H1 (cell line): ENCODE measurements at regions not wholly inside any gene's neighbourhood (a gene's known extent, or its start where the extent isn't known, plus 50 kb on each side); places are given as distances from the start of the nearest gene placed in this dataset.

Source experiments
- BRCA1 ChIP-seq: IDR thresholded peaks from 2 replicates; pipeline ENCODE4 v1.6.1; 2012; ENCODE audit warnings: low read depth, low read length, improper control_type of control experiment
- CHD1 ChIP-seq: IDR thresholded peaks from 2 replicates; pipeline ENCODE4 v1.6.1; 2012; ENCODE audit warnings: low read depth, low read length, improper control_type of control experiment
- EP300 ChIP-seq, 2 experiments: IDR thresholded peaks; 1 replicate in 1 of 2; 2 replicates in 1 of 2; pipeline ENCODE4 v1.6.1; 2011 to 2012; ENCODE audit warnings: low read depth in 2 of 2, low read length in 2 of 2, mild to moderate bottlenecking in 2 of 2, borderline replicate concordance in 1 of 2, inconsistent platforms in 1 of 2, moderate library complexity in 1 of 2
- FOSL1 ChIP-seq: IDR thresholded peaks from 2 replicates; pipeline ENCODE4 v1.6.1; 2011; ENCODE audit warnings: mild to moderate bottlenecking, low read depth, low read length, moderate library complexity; ENCODE audit not compliant: insufficient read depth
- RFX5 ChIP-seq: IDR thresholded peaks from 2 replicates; pipeline ENCODE4 v1.6.1; 2011; ENCODE audit warnings: low read depth, low read length, improper control_type of control experiment, borderline replicate concordance
- SIN3A ChIP-seq, 2 experiments: IDR thresholded peaks in 1 of 2; conservative IDR thresholded peaks in 1 of 2; 2 replicates each; pipeline ENCODE4 v1.6.1; 2011 to 2012; ENCODE audit warnings: low read length in 2 of 2, improper control_type of control experiment in 1 of 2, low read depth in 1 of 2, mild to moderate bottlenecking in 1 of 2
- TAF1 ChIP-seq: IDR thresholded peaks from 2 replicates; pipeline ENCODE4 v1.6.1; 2011; ENCODE audit warnings: mild to moderate bottlenecking, low read depth, low read length
- TF ChIP-seq, protein P1 (sequence below): fragments of 300-600 bp; sonication (generic); IDR thresholded peaks from 2 replicates; pipeline ENCODE4 v1.7.1; 2012; ENCODE audit warnings: low read length, moderate library complexity, mild to moderate bottlenecking, inconsistent platforms; ENCODE audit not compliant: insufficient replicate concordance

- TF ChIP-seq, protein P1, sequence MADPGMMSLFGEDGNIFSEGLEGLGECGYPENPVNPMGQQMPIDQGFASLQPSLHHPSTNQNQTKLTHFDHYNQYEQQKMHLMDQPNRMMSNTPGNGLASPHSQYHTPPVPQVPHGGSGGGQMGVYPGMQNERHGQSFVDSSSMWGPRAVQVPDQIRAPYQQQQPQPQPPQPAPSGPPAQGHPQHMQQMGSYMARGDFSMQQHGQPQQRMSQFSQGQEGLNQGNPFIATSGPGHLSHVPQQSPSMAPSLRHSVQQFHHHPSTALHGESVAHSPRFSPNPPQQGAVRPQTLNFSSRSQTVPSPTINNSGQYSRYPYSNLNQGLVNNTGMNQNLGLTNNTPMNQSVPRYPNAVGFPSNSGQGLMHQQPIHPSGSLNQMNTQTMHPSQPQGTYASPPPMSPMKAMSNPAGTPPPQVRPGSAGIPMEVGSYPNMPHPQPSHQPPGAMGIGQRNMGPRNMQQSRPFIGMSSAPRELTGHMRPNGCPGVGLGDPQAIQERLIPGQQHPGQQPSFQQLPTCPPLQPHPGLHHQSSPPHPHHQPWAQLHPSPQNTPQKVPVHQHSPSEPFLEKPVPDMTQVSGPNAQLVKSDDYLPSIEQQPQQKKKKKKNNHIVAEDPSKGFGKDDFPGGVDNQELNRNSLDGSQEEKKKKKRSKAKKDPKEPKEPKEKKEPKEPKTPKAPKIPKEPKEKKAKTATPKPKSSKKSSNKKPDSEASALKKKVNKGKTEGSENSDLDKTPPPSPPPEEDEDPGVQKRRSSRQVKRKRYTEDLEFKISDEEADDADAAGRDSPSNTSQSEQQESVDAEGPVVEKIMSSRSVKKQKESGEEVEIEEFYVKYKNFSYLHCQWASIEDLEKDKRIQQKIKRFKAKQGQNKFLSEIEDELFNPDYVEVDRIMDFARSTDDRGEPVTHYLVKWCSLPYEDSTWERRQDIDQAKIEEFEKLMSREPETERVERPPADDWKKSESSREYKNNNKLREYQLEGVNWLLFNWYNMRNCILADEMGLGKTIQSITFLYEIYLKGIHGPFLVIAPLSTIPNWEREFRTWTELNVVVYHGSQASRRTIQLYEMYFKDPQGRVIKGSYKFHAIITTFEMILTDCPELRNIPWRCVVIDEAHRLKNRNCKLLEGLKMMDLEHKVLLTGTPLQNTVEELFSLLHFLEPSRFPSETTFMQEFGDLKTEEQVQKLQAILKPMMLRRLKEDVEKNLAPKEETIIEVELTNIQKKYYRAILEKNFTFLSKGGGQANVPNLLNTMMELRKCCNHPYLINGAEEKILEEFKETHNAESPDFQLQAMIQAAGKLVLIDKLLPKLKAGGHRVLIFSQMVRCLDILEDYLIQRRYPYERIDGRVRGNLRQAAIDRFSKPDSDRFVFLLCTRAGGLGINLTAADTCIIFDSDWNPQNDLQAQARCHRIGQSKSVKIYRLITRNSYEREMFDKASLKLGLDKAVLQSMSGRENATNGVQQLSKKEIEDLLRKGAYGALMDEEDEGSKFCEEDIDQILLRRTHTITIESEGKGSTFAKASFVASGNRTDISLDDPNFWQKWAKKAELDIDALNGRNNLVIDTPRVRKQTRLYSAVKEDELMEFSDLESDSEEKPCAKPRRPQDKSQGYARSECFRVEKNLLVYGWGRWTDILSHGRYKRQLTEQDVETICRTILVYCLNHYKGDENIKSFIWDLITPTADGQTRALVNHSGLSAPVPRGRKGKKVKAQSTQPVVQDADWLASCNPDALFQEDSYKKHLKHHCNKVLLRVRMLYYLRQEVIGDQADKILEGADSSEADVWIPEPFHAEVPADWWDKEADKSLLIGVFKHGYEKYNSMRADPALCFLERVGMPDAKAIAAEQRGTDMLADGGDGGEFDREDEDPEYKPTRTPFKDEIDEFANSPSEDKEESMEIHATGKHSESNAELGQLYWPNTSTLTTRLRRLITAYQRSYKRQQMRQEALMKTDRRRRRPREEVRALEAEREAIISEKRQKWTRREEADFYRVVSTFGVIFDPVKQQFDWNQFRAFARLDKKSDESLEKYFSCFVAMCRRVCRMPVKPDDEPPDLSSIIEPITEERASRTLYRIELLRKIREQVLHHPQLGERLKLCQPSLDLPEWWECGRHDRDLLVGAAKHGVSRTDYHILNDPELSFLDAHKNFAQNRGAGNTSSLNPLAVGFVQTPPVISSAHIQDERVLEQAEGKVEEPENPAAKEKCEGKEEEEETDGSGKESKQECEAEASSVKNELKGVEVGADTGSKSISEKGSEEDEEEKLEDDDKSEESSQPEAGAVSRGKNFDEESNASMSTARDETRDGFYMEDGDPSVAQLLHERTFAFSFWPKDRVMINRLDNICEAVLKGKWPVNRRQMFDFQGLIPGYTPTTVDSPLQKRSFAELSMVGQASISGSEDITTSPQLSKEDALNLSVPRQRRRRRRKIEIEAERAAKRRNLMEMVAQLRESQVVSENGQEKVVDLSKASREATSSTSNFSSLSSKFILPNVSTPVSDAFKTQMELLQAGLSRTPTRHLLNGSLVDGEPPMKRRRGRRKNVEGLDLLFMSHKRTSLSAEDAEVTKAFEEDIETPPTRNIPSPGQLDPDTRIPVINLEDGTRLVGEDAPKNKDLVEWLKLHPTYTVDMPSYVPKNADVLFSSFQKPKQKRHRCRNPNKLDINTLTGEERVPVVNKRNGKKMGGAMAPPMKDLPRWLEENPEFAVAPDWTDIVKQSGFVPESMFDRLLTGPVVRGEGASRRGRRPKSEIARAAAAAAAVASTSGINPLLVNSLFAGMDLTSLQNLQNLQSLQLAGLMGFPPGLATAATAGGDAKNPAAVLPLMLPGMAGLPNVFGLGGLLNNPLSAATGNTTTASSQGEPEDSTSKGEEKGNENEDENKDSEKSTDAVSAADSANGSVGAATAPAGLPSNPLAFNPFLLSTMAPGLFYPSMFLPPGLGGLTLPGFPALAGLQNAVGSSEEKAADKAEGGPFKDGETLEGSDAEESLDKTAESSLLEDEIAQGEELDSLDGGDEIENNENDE: no peak
- no peak for TF ChIP-seq SIN3A (conservative IDR thresholded peaks at IDR 0.05 in 1 of 2, IDR thresholded peaks at IDR 0.05 in 1 of 2; ENCODE audit: low read depth in 1 of 2, low read length in 2 of 2)
- no peak for TF ChIP-seq TAF1
- no peak for TF ChIP-seq RFX5
- no peak for TF ChIP-seq EP300 (IDR thresholded peaks at IDR 0.05; ENCODE audit: borderline replicate concordance in 1 of 2, low read depth in 2 of 2, low read length in 2 of 2)
- no peak for TF ChIP-seq CHD1
- no peak for TF ChIP-seq BRCA1
- no peak for TF ChIP-seq FOSL1
Measured at GRCh38 chr15:85899927-85900326, 105.2 kb upstream of the KLHL25 start (continued).
